IMR-90 (cell line): ENCODE measurements at regions not wholly inside any gene's neighbourhood (a gene's known extent, or its start where the extent isn't known, plus 50 kb on each side); places are given as distances from the start of the nearest gene placed in this dataset.

Source experiments
- ATAC-seq: fragments of 200-7000 bp; cut with Tn5 transposase; 2 replicates; pipeline ENCODE4 v1.9.1; 2020; ENCODE audit warnings: low read depth, mild to moderate bottlenecking, moderate library complexity
- BruUV-seq: library from RNA; stranded (reverse); fragments of 400-500 nt; replicated peaks from 2 replicates; lab custom pipeline; 2021; lab: Mats Ljungman, UMichigan
- CTCF ChIA-PET: fragments of 300-600 bp; formaldehyde crosslinking; extraction: SDS; loops from one replicate; lab custom pipeline; 2021; ENCODE audit warnings: antibody characterized with exemption; lab: Yijun Ruan, JAX
- POLR2A ChIA-PET: fragments of 300-600 bp; sonication (Branson Sonifier 250); formaldehyde crosslinking; loops from one replicate; lab custom pipeline; 2022; ENCODE audit warnings: antibody characterized with exemption; ENCODE audit not compliant: unreplicated experiment; lab: Charles Lee
- DNase-seq: peaks from one replicate; pipeline ENCODE4 v3.0.0; 2013
- H2AFZ ChIP-seq: replicated peaks from 2 replicates; pipeline ENCODE3; 2013; ENCODE audit warnings: low read length, mild to moderate bottlenecking; ENCODE audit not compliant: poor library complexity
- H2AK5ac ChIP-seq: 2 replicates; pipeline ENCODE4 v1.6.1; 2013; ENCODE audit warnings: low read depth, low read length, inconsistent platforms
- H2AK9ac ChIP-seq: replicated peaks from 2 replicates; pipeline ENCODE3; 2013; ENCODE audit warnings: mild to moderate bottlenecking, low read depth, low read length, moderate library complexity; ENCODE audit not compliant: poor library complexity
- H2BK120ac ChIP-seq: 2 replicates; pipeline ENCODE4 v1.6.1; 2013; ENCODE audit warnings: low read depth, low read length, inconsistent platforms
- H2BK15ac ChIP-seq: 3 replicates; pipeline ENCODE4 v1.6.1; 2013; ENCODE audit warnings: low read depth, low read length, inconsistent platforms
- H2BK20ac ChIP-seq: 2 replicates; pipeline ENCODE4 v1.6.1; 2013; ENCODE audit warnings: low read depth, mild to moderate bottlenecking, inconsistent platforms, low read length, moderate library complexity
- H2BK5ac ChIP-seq: 2 replicates; pipeline ENCODE4 v1.6.1; 2013; ENCODE audit warnings: mild to moderate bottlenecking, low read depth, low read length, inconsistent platforms; ENCODE audit not compliant: poor library complexity, severe bottlenecking
- H3K14ac ChIP-seq: replicated peaks from 2 replicates; pipeline ENCODE4 v1.6.1; 2013; ENCODE audit warnings: low read depth, low read length, inconsistent platforms
- H3K18ac ChIP-seq: 2 replicates; pipeline ENCODE4 v1.6.1; 2013; ENCODE audit warnings: low read depth, low read length, control low read depth
- H3K23ac ChIP-seq: 2 replicates; pipeline ENCODE4 v1.6.1; 2013; ENCODE audit warnings: low read depth, low read length, inconsistent platforms
- H3K27ac ChIP-seq: 2 replicates; pipeline ENCODE4 v1.5.1; 2013; ENCODE audit warnings: mild to moderate bottlenecking, control low read depth, low read length; ENCODE audit not compliant: insufficient read depth
- H3K27me3 ChIP-seq: 2 replicates; pipeline ENCODE4 v1.6.1; 2013; ENCODE audit warnings: low read length; ENCODE audit not compliant: control insufficient read depth, insufficient read depth
- H3K36me3 ChIP-seq: 2 replicates; pipeline ENCODE4 v1.6.1; 2013; ENCODE audit warnings: low read length, mixed read lengths; ENCODE audit not compliant: control insufficient read depth, insufficient read depth
- H3K4ac ChIP-seq: 2 replicates; pipeline ENCODE4 v1.6.1; 2013; ENCODE audit warnings: low read depth, low read length, inconsistent platforms
- H3K4me1 ChIP-seq: 2 replicates; pipeline ENCODE4 v1.6.1; 2013; ENCODE audit warnings: low read length, mixed read lengths; ENCODE audit not compliant: control insufficient read depth, insufficient read depth
- H3K4me2 ChIP-seq: 2 replicates; pipeline ENCODE4 v1.6.1; 2013; ENCODE audit warnings: low read depth, mild to moderate bottlenecking, control low read depth, low read length, moderate library complexity
- H3K4me3 ChIP-seq: 2 replicates; pipeline ENCODE4 v1.5.1; 2013; ENCODE audit warnings: low read depth, mild to moderate bottlenecking, control low read depth, low read length, moderate library complexity; ENCODE audit not compliant: insufficient read depth
- H3K56ac ChIP-seq: 2 replicates; pipeline ENCODE4 v1.6.1; 2013; ENCODE audit warnings: low read length, inconsistent platforms; ENCODE audit not compliant: insufficient read depth; ENCODE audit errors: extremely low read depth
- H3K79me1 ChIP-seq, 2 experiments: 2 replicates each; pipeline ENCODE4 v1.6.1; 2013; ENCODE audit warnings: low read length in 2 of 2, inconsistent platforms in 1 of 2, low read depth in 1 of 2
- H3K9ac ChIP-seq: 2 replicates; pipeline ENCODE4 v1.6.1; 2013; ENCODE audit warnings: low read depth, low read length, control low read depth
- H3K9me1 ChIP-seq: 2 replicates; pipeline ENCODE4 v1.6.1; 2013; ENCODE audit warnings: low read length, inconsistent platforms; ENCODE audit not compliant: insufficient read depth
- H3K9me3 ChIP-seq: 2 replicates; pipeline ENCODE4 v1.6.1; 2013; ENCODE audit warnings: low read length; ENCODE audit not compliant: control insufficient read depth, insufficient read depth
- H4K20me1 ChIP-seq: 2 replicates; pipeline ENCODE4 v1.6.1; 2013; ENCODE audit warnings: low read length, inconsistent platforms; ENCODE audit not compliant: insufficient read depth
- H4K5ac ChIP-seq: 2 replicates; pipeline ENCODE4 v1.6.1; 2013; ENCODE audit warnings: mild to moderate bottlenecking, low read depth, low read length, control low read depth
- H4K8ac ChIP-seq, 2 experiments: 2 replicates each; pipeline ENCODE4 v1.6.1; 2013; ENCODE audit warnings: low read depth in 2 of 2, low read length in 2 of 2, control low read depth in 1 of 2, inconsistent platforms in 1 of 2
- H4K91ac ChIP-seq: 2 replicates; pipeline ENCODE4 v1.6.1; 2013; ENCODE audit warnings: low read depth, low read length, inconsistent platforms; ENCODE audit not compliant: insufficient read depth
- BHLHE40 ChIP-seq: fragments of 150-350 bp; IDR thresholded peaks from 2 replicates; pipeline ENCODE4 v1.6.1; 2016; ENCODE audit warnings: mild to moderate bottlenecking, low read depth, low read length
- CEBPB ChIP-seq: IDR thresholded peaks from 2 replicates; pipeline ENCODE4 v1.6.1; 2012; ENCODE audit warnings: low read depth, low read length, improper control_type of control experiment
- RAD21 ChIP-seq: IDR thresholded peaks from 2 replicates; pipeline ENCODE4 v1.6.1; 2012; ENCODE audit warnings: low read length, improper control_type of control experiment
- SMC3 ChIP-seq: fragments of 150-350 bp; IDR thresholded peaks from 2 replicates; pipeline ENCODE4 v1.6.1; 2016; ENCODE audit warnings: low read depth, mild to moderate bottlenecking, antibody characterized with exemption, low read length, moderate library complexity
- WGBS, 2 experiments: methylation state at CpG; one replicate each; pipeline versions ENCODE4 v1.1.5 to v1.1.7; 2013; ENCODE audit warnings: missing lambda C conversion rate in 2 of 2; ENCODE audit not compliant: insufficient read length in 1 of 2; ENCODE audit errors: extremely low coverage in 2 of 2; 5-methylcytosine and 5-hydroxymethylcytosine counted together
- dilution Hi-C: fragments of 300-500 bp; cut with HindIII; formaldehyde crosslinking; loops from one replicate; pipeline ENCODE4 v1.14.3; 2018; ENCODE audit warnings: low sequenced_read_pairs; ENCODE audit not compliant: unreplicated experiment
- in situ Hi-C: fragments of 300-500 bp; cut with MboI; formaldehyde crosslinking; loops from 3 replicates; pipeline ENCODE4 v1.14.3; 2019; ENCODE audit warnings: low sequenced_read_pairs, inconsistent platforms, mixed read lengths
- intact Hi-C: fragments of 100-400 bp; cut with micrococcal nuclease; formaldehyde crosslinking; loops from 2 replicates; pipeline ENCODE4 v1.10.0; 2022
- TF ChIP-seq, protein P1 (sequence below): conservative IDR thresholded peaks from 2 replicates; pipeline ENCODE4 v1.5.1; 2012; ENCODE audit warnings: mild to moderate bottlenecking, low read depth, low read length, improper control_type of control experiment

DNA sequence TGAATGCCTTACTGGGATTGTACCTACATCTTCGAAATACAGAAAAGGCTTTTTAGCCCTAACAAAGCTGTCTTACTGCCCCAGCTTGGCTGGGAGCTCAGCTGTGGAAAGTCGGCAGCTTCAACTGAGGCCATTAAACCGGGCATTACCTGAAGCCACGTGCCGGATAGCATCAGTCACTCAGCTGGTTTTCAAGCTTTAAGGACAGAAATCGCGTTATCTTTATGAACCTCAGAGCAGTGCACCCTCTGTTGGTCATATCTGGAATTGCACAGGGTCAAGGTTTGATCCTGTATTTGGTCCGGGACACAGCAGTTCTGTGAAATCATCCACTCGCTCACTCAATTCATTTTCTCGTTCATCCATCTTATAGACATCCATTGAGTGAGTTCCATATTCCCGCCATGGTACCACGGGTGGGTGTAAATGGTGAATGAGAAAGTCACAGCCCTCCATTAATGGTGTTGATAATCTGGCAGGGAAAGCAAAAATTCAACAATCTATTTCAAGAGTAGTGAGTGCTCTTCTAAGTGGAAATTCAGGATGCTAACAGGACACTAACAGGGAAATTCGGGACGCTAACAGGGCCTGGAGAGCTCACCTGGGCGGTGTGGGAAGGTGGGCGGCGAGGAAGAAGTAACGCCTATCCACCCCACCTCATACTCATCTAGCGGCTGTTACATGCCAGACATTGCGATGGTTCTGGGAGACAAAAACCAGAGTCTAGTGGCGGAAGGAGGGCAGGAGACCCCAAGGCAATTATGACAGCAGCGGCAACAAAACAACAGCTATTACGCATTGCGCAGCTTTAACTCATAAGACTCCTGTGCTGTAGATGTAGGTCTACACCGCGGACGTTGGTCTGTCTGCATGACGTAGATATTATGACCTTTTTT lies 60.6 kb upstream of the TCL1A start:
- in situ Hi-C loops = loop anchor here (5.0 to 25.0 kb wide), 2 partner anchors 212 to 337 kb away; no protein-coding TSS in a partner anchor
- H4K91ac ChIP-seq = no peak overlapping the region
- H3K4me1 ChIP-seq = no peaks in the 10 kb centered on the region
- no peak overlapping the region for H3K9ac ChIP-seq
- no peaks in the 10 kb centered on the region for H3K9me1 ChIP-seq
- H2AK5ac ChIP-seq = no peak overlapping the region
- no TSS peak for BruUV-seq
- no peak for TF ChIP-seq CEBPB
- TF ChIP-seq, protein P1, sequence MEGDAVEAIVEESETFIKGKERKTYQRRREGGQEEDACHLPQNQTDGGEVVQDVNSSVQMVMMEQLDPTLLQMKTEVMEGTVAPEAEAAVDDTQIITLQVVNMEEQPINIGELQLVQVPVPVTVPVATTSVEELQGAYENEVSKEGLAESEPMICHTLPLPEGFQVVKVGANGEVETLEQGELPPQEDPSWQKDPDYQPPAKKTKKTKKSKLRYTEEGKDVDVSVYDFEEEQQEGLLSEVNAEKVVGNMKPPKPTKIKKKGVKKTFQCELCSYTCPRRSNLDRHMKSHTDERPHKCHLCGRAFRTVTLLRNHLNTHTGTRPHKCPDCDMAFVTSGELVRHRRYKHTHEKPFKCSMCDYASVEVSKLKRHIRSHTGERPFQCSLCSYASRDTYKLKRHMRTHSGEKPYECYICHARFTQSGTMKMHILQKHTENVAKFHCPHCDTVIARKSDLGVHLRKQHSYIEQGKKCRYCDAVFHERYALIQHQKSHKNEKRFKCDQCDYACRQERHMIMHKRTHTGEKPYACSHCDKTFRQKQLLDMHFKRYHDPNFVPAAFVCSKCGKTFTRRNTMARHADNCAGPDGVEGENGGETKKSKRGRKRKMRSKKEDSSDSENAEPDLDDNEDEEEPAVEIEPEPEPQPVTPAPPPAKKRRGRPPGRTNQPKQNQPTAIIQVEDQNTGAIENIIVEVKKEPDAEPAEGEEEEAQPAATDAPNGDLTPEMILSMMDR = peak; percentile 76
- peak; percentile 57 for TF ChIP-seq RAD21
- TF ChIP-seq BHLHE40 = no peak
- TF ChIP-seq SMC3 = peak; percentile 68
- H2BK120ac ChIP-seq = no peak overlapping the region
- no peaks in the 10 kb centered on the region for H3K9me3 ChIP-seq
- H3K4me2 ChIP-seq = no peak overlapping the region
- H3K56ac ChIP-seq = no peak overlapping the region
- ChIA-PET CTCF (interaction anchor here (0.6 to 1.7 kb wide), 7 partner anchors 9 to 1811 kb away, joined by 3 to 9 read pairs (median 5); no protein-coding TSS in a partner anchor), POLR2A (no interaction called here)
- intact Hi-C loops = loop anchor here (1.0 to 10.0 kb wide), 3 partner anchors 332 to 1090 kb away; no protein-coding TSS in a partner anchor
- H2BK20ac ChIP-seq = no peak overlapping the region
- no peak overlapping the region for H2BK5ac ChIP-seq
- H3K36me3 ChIP-seq = no peaks in the 10 kb centered on the region
- no peak overlapping the region for H3K18ac ChIP-seq
- no peaks in the 10 kb centered on the region for H4K20me1 ChIP-seq
- H3K27me3 ChIP-seq = no peaks in the 10 kb centered on the region
- no peak overlapping the region for H2AK9ac ChIP-seq
- WGBS, 2 experiments = 49% methylated on average over 8 of the region's 28 CpGs; no CpG with 5 or more reads in 1 of the 2 experiments
- H3K27ac ChIP-seq = no peak overlapping the region
- H3K14ac ChIP-seq = no peak overlapping the region
- H3K4me3 ChIP-seq = no peak overlapping the region
- no peak overlapping the region for H3K23ac ChIP-seq
- no peak overlapping the region for H2AFZ ChIP-seq
- DNase-seq (peak; percentile 44), ATAC-seq (peak; percentile 82)
- H4K5ac ChIP-seq = no peak overlapping the region
- no peak overlapping the region for H2BK15ac ChIP-seq
- H4K8ac ChIP-seq = no peak overlapping the region
- no peak overlapping the region for H3K4ac ChIP-seq
- no peaks in the 10 kb centered on the region for H3K79me1 ChIP-seq
- dilution Hi-C loops = loop anchor here (25.0 kb wide), 1 partner anchor 212 kb away; no protein-coding TSS in a partner anchor
